HG02610 (cell line): ENCODE measurements at regions not wholly inside any gene's neighbourhood (a gene's known extent, or its start where the extent isn't known, plus 50 kb on each side); places are given as distances from the start of the nearest gene placed in this dataset.

ENCODE experiments used
- ATAC-seq: cut with Tn5 transposase; IDR thresholded peaks from one replicate; pipeline ENCODE4 v1.9.1; 2021; ENCODE audit warnings: mild to moderate bottlenecking, moderate library complexity; ENCODE audit not compliant: unreplicated experiment

GRCh38 chr6:117076076-117076475 is 189.3 kb upstream of the VGLL2 start:
- ATAC-seq, result no peak

- no peak for ATAC-seq
These were observed 188.1 kb upstream of the VGLL2 start for GRCh38 chr6:117077300-117077699.

GRCh38 chr6:117078624-117079023 is 186.7 kb upstream of the VGLL2 start:
- ATAC-seq, result no peak

- ATAC-seq, result no peak
These were observed 185.4 kb upstream of the VGLL2 start for GRCh38 chr6:117079951-117080350.

GRCh38 chr6:117089604-117090003 is 175.8 kb upstream of the VGLL2 start:
- no peak for ATAC-seq

- no peak for ATAC-seq
These were observed 155.2 kb upstream of the VGLL2 start for GRCh38 chr6:117110146-117110545.

- no peak for ATAC-seq
These were observed 154.6 kb upstream of the VGLL2 start for GRCh38 chr6:117110737-117111136.

GRCh38 chr6:117117652-117118051 is 147.7 kb upstream of the VGLL2 start:
- no peak for ATAC-seq

GRCh38 chr6:117118490-117118889 is 146.9 kb upstream of the VGLL2 start:
- ATAC-seq, result no peak

GRCh38 chr6:117126213-117126612 is 139.1 kb upstream of the VGLL2 start:
- no peak for ATAC-seq

- no peak for ATAC-seq
These were observed 137.3 kb upstream of the VGLL2 start for GRCh38 chr6:117128052-117128451.

GRCh38 chr6:117130125-117130524 is 135.2 kb upstream of the VGLL2 start:
- no peak for ATAC-seq

GRCh38 chr6:117136702-117137101 is 128.7 kb upstream of the VGLL2 start:
- no peak for ATAC-seq

- no peak for ATAC-seq
These were observed 127.6 kb upstream of the VGLL2 start for GRCh38 chr6:117137711-117138110.

- ATAC-seq, result no peak
These were observed 126.9 kb upstream of the VGLL2 start for GRCh38 chr6:117138425-117138824.

GRCh38 chr6:117138920-117139319 is 126.4 kb upstream of the VGLL2 start:
- no peak for ATAC-seq

- ATAC-seq, result no peak
These were observed 123.2 kb upstream of the VGLL2 start for GRCh38 chr6:117142142-117142541.

GRCh38 chr6:117142995-117143394 is 122.4 kb upstream of the VGLL2 start:
- no peak for ATAC-seq

GRCh38 chr6:117143647-117144046 is 121.7 kb upstream of the VGLL2 start:
- ATAC-seq, result no peak

GRCh38 chr6:117145940-117146339 is 119.4 kb upstream of the VGLL2 start:
- ATAC-seq, result no peak

- ATAC-seq, result no peak
These were observed 116.0 kb upstream of the VGLL2 start for GRCh38 chr6:117149324-117149723.

- no peak for ATAC-seq
These were observed 108.6 kb upstream of the VGLL2 start for GRCh38 chr6:117156741-117157140.

- ATAC-seq, result no peak
These were observed 107.9 kb upstream of the VGLL2 start for GRCh38 chr6:117157448-117157847.
